ENCODE measurements at regions not wholly inside any gene's neighbourhood (a gene's known extent, or its start where the extent isn't known, plus 50 kb on each side); places are given as distances from the start of the nearest gene placed in this dataset.

GRCh38 chr10:71064413-71065118, 147.8 kb upstream of the UNC5B start:
- ATAC-seq (replicated peaks): no peak
- no peaks in the 10 kb centered on the region for H3K36me3 Mint-ChIP-seq (ENCODE audit: low read depth)
- no peaks in the 10 kb centered on the region for H3K27me3 Mint-ChIP-seq
- no peak overlapping the region for H3K4me3 Mint-ChIP-seq
- H3K27ac Mint-ChIP-seq: no peak overlapping the region
- no peaks in the 10 kb centered on the region for H3K9me3 Mint-ChIP-seq
- no peaks in the 10 kb centered on the region for H3K4me1 Mint-ChIP-seq

GRCh38 chr10:71065659-71066058, 146.7 kb upstream of the UNC5B start:
- no peaks in the 10 kb centered on the region for H3K4me1 Mint-ChIP-seq
- H3K27me3 Mint-ChIP-seq: no peaks in the 10 kb centered on the region
- no peaks in the 10 kb centered on the region for H3K9me3 Mint-ChIP-seq
- no peak overlapping the region for H3K4me3 Mint-ChIP-seq
- H3K36me3 Mint-ChIP-seq (ENCODE audit: low read depth): no peaks in the 10 kb centered on the region
- ATAC-seq (replicated peaks): no peak
- H3K27ac Mint-ChIP-seq: no peak overlapping the region

GRCh38 chr10:71066600-71066999, 145.8 kb upstream of the UNC5B start:
- Mint-ChIP-seq H3K4me1 (no peaks in the 10 kb centered on the region), H3K9me3 (no peaks in the 10 kb centered on the region), H3K4me3 (no peak overlapping the region), H3K36me3 (ENCODE audit: low read depth) (no peaks in the 10 kb centered on the region), H3K27me3 (no peaks in the 10 kb centered on the region), H3K27ac (no peak overlapping the region)
- ATAC-seq (replicated peaks): no peak

GRCh38 chr10:71067098-71067740, 145.2 kb upstream of the UNC5B start:
- no peak overlapping the region for H3K4me3 Mint-ChIP-seq
- H3K9me3 Mint-ChIP-seq: no peaks in the 10 kb centered on the region
- peak overlapping the region; percentile 62 for H3K27ac Mint-ChIP-seq
- H3K36me3 Mint-ChIP-seq (ENCODE audit: low read depth): no peaks in the 10 kb centered on the region
- H3K27me3 Mint-ChIP-seq: no peaks in the 10 kb centered on the region
- H3K4me1 Mint-ChIP-seq: no peaks in the 10 kb centered on the region
- ATAC-seq (replicated peaks): no peak

- no peak overlapping the region for H3K4me3 Mint-ChIP-seq
- no peak for ATAC-seq (replicated peaks)
- no peaks in the 10 kb centered on the region for H3K36me3 Mint-ChIP-seq (ENCODE audit: low read depth)
- H3K27me3 Mint-ChIP-seq: no peaks in the 10 kb centered on the region
- no peak overlapping the region for H3K27ac Mint-ChIP-seq
- no peaks in the 10 kb centered on the region for H3K4me1 Mint-ChIP-seq
- no peaks in the 10 kb centered on the region for H3K9me3 Mint-ChIP-seq
Measured at GRCh38 chr10:71068861-71069271, 143.5 kb upstream of the UNC5B start.

- no peaks in the 10 kb centered on the region for H3K36me3 Mint-ChIP-seq (ENCODE audit: low read depth)
- no peak overlapping the region for H3K27ac Mint-ChIP-seq
- no peak overlapping the region for H3K4me3 Mint-ChIP-seq
- H3K27me3 Mint-ChIP-seq: no peaks in the 10 kb centered on the region
- no peaks in the 10 kb centered on the region for H3K9me3 Mint-ChIP-seq
- H3K4me1 Mint-ChIP-seq: no peaks in the 10 kb centered on the region
- no peak for ATAC-seq (replicated peaks)
Measured at GRCh38 chr10:71069909-71070666, 142.3 kb upstream of the UNC5B start.

GRCh38 chr10:71070741-71071140, 141.6 kb upstream of the UNC5B start:
- Mint-ChIP-seq H3K36me3 (ENCODE audit: low read depth) (no peaks in the 10 kb centered on the region), H3K4me1 (no peaks in the 10 kb centered on the region), H3K27ac (no peak overlapping the region), H3K9me3 (no peaks in the 10 kb centered on the region), H3K27me3 (no peaks in the 10 kb centered on the region), H3K4me3 (no peak overlapping the region)
- ATAC-seq (replicated peaks): no peak

- Mint-ChIP-seq H3K36me3 (ENCODE audit: low read depth) (no peaks in the 10 kb centered on the region), H3K27me3 (no peaks in the 10 kb centered on the region), H3K4me1 (no peaks in the 10 kb centered on the region), H3K27ac (no peak overlapping the region), H3K4me3 (no peak overlapping the region), H3K9me3 (no peaks in the 10 kb centered on the region)
- no peak for ATAC-seq (replicated peaks)
Measured at GRCh38 chr10:71072131-71072822, 140.1 kb upstream of the UNC5B start.

- H3K4me3 Mint-ChIP-seq: no peak overlapping the region
- no peaks in the 10 kb centered on the region for H3K27me3 Mint-ChIP-seq
- no peaks in the 10 kb centered on the region for H3K4me1 Mint-ChIP-seq
- no peaks in the 10 kb centered on the region for H3K36me3 Mint-ChIP-seq (ENCODE audit: low read depth)
- H3K9me3 Mint-ChIP-seq: no peaks in the 10 kb centered on the region
- H3K27ac Mint-ChIP-seq: no peak overlapping the region
- no peak for ATAC-seq (replicated peaks)
Measured at GRCh38 chr10:71072823-71073210, 139.6 kb upstream of the UNC5B start.

GRCh38 chr10:71073451-71074175, 138.8 kb upstream of the UNC5B start:
- no peak for ATAC-seq (replicated peaks)
- Mint-ChIP-seq H3K27ac (no peak overlapping the region), H3K27me3 (no peaks in the 10 kb centered on the region), H3K36me3 (ENCODE audit: low read depth) (no peaks in the 10 kb centered on the region), H3K9me3 (no peaks in the 10 kb centered on the region), H3K4me1 (no peaks in the 10 kb centered on the region), H3K4me3 (no peak overlapping the region)

- no peak for ATAC-seq (replicated peaks)
- Mint-ChIP-seq H3K27ac (no peak overlapping the region), H3K4me1 (no peaks in the 10 kb centered on the region), H3K9me3 (no peaks in the 10 kb centered on the region), H3K4me3 (no peak overlapping the region), H3K36me3 (ENCODE audit: low read depth) (no peaks in the 10 kb centered on the region), H3K27me3 (no peaks in the 10 kb centered on the region)
Measured at GRCh38 chr10:71074176-71074755, 138.1 kb upstream of the UNC5B start.

GRCh38 chr10:71075086-71075758, 137.1 kb upstream of the UNC5B start:
- no peak overlapping the region for H3K4me3 Mint-ChIP-seq
- H3K4me1 Mint-ChIP-seq: no peaks in the 10 kb centered on the region
- H3K36me3 Mint-ChIP-seq (ENCODE audit: low read depth): no peaks in the 10 kb centered on the region
- no peak for ATAC-seq (replicated peaks)
- no peaks in the 10 kb centered on the region for H3K27me3 Mint-ChIP-seq
- H3K9me3 Mint-ChIP-seq: no peaks in the 10 kb centered on the region
- no peak overlapping the region for H3K27ac Mint-ChIP-seq

- no peak for ATAC-seq (replicated peaks)
- no peak overlapping the region for H3K27ac Mint-ChIP-seq
Measured at GRCh38 chr10:71075759-71076472, 136.5 kb upstream of the UNC5B start.

More at GRCh38 chr10:71075759-71076472, 136.5 kb upstream of the UNC5B start:
- H3K4me3 Mint-ChIP-seq: no peak overlapping the region
- no peaks in the 10 kb centered on the region for H3K27me3 Mint-ChIP-seq
- no peaks in the 10 kb centered on the region for H3K9me3 Mint-ChIP-seq
- no peaks in the 10 kb centered on the region for H3K4me1 Mint-ChIP-seq
- H3K36me3 Mint-ChIP-seq (ENCODE audit: low read depth): no peaks in the 10 kb centered on the region
